Activated CD4-positive, alpha-beta memory T cell treated with anti-CD3 and anti-CD28 coated beads for 36 hours (primary cell): ENCODE measurements at regions not wholly inside any gene's neighbourhood (a gene's known extent, or its start where the extent isn't known, plus 50 kb on each side); places are given as distances from the start of the nearest gene placed in this dataset.

Source experiments
- CTCF ChIA-PET: fragments of 350-600 bp; sonication (Branson Sonifier 250); formaldehyde crosslinking; loops from one replicate; lab custom pipeline; 2021; ENCODE audit warnings: antibody characterized with exemption, inconsistent platforms; lab: Charles Lee
- POLR2A ChIA-PET: fragments of 350-600 bp; sonication (Branson Sonifier 250); formaldehyde crosslinking; loops from one replicate; lab custom pipeline; 2021; ENCODE audit warnings: antibody characterized with exemption; lab: Charles Lee
- DNase-seq: peaks from one replicate; pipeline ENCODE4 v3.0.0-alpha.2; 2020
- H3K27ac Mint-ChIP-seq: one replicate; pipeline ENCODE4 v1.8.0; 2021; ENCODE audit warnings: mixed read lengths
- H3K27me3 Mint-ChIP-seq: one replicate; pipeline ENCODE4 v1.8.0; 2021; ENCODE audit warnings: mixed read lengths
- H3K36me3 Mint-ChIP-seq: one replicate; pipeline ENCODE4 v1.8.0; 2021; ENCODE audit warnings: mixed read lengths
- H3K4me1 Mint-ChIP-seq: one replicate; pipeline ENCODE4 v1.8.0; 2021; ENCODE audit warnings: low read depth, mixed read lengths
- H3K4me3 Mint-ChIP-seq: one replicate; pipeline ENCODE4 v1.8.0; 2021; ENCODE audit warnings: mild to moderate bottlenecking, mixed read lengths
- H3K9me3 Mint-ChIP-seq: one replicate; pipeline ENCODE4 v1.8.0; 2021; ENCODE audit warnings: mixed read lengths
- intact Hi-C: fragments of 100-400 bp; cut with micrococcal nuclease; formaldehyde crosslinking; loops from one replicate; pipeline ENCODE4 v1.15.1; 2023

DNA sequence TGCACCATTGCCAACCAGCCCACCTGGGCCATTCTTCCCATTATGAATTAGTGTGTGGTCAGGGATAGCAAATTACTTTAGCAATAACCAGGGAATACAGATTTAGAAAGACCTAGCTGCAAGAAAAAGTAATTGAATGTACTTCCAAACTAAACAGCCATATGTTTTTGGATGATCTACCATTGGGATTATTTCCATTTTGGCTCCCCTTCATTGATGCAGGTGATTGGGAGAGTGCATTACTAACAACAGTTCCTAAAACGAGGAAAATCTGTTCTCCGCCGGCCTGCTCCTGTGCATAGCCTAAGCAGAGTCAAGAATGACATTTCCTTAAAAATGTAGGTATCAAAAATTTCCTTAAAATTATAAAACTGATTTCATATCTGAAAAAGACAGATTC lies 58.5 kb downstream of the MAIP1 start:
- intact Hi-C loops, result no loop called here
- H3K9me3 Mint-ChIP-seq, result no peaks in the 10 kb centered on the region
- ChIA-PET POLR2A (no interaction called here), CTCF (no interaction called here)
- no peaks in the 10 kb centered on the region for H3K36me3 Mint-ChIP-seq
- no peak overlapping the region for H3K4me3 Mint-ChIP-seq
- no peak overlapping the region for H3K27ac Mint-ChIP-seq
- peaks cover 9% of the 10 kb centered on the region for H3K27me3 Mint-ChIP-seq
- no peak for DNase-seq
- no peaks in the 10 kb centered on the region for H3K4me1 Mint-ChIP-seq

DNA sequence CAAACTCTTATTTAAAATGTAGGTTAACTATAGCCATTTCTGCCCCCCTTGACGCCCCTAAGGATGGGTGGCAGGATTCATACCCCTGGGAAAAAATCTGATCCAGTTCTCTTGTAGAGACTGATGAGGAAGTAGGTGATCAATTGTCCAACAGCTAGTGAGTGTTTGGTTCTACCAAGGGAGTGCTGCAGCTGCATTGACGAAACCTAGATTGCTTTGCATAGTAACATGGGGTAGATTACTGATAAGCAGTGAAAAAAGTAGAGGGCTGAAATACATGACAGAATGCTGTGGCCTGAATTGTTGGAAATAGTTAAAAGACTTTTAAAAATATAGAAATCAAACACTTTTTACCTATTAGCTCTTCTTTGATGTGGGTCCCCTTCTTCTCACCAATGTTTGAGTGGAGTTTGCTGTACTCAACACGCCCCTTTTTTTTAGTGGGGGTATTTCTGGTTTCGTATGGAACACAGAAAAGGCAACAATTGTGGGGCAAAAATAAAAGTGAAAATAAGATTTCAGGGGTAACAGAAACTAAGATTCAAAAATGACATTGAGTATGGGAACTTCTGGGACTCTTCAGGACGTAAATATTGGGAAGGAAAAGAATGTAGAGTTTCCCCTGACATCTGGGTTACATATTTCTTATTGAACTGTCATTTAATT lies 66.2 kb downstream of the MAIP1 start:
- no peaks in the 10 kb centered on the region for H3K36me3 Mint-ChIP-seq
- no peak for DNase-seq
- H3K4me1 Mint-ChIP-seq, result no peaks in the 10 kb centered on the region
- intact Hi-C loops, result no loop called here
- H3K9me3 Mint-ChIP-seq, result no peaks in the 10 kb centered on the region
- POLR2A ChIA-PET, result no interaction called here
- CTCF ChIA-PET, result no interaction called here
- H3K27ac Mint-ChIP-seq, result no peak overlapping the region
- peaks cover 11% of the 10 kb centered on the region for H3K27me3 Mint-ChIP-seq
- H3K4me3 Mint-ChIP-seq, result no peak overlapping the region

DNA sequence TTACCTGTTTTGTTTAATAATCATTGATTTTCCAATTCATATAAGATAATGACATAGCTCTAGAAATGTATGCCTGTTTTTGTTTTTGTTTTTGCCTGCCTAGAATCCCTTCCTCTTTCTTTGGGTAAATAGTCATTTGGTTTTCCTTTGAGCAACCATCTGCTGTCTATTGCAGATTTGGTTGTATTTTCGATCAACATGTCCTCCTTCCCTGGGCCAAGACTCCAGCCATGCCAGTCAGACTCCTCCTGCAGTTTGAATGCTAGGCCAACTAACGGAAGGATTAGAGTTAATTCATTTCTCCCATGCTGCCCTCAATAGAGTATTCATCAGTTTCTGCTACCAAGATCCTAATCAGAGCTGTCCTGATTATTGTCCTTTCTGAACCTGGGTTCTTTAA lies 67.1 kb downstream of the MAIP1 start:
- POLR2A ChIA-PET, result no interaction called here
- CTCF ChIA-PET, result no interaction called here
- no peaks in the 10 kb centered on the region for H3K36me3 Mint-ChIP-seq
- H3K9me3 Mint-ChIP-seq, result no peaks in the 10 kb centered on the region
- H3K27ac Mint-ChIP-seq, result no peak overlapping the region
- H3K27me3 Mint-ChIP-seq, result peaks cover 8% of the 10 kb centered on the region
- H3K4me3 Mint-ChIP-seq, result no peak overlapping the region
- no peaks in the 10 kb centered on the region for H3K4me1 Mint-ChIP-seq
- intact Hi-C loops, result no loop called here
- DNase-seq, result no peak

DNA sequence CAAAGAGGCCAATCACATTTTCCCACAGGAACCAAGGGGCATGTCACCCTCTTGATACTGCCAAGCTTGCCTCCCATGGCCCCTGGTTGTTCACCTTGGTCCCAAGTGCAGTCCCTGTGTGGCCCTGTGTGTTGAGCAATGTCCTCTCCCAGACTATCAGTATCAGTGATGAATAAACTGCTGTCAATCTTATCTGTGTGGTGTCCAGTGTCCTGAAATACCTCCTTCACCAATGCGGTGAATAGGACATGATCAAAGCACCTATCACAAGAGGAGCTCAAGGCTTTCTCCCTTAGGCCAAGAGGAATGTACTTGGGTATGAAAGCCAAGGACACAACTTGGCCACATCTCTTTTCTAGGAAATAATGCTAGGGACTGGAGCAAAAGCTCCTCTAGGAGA lies 68.2 kb downstream of the MAIP1 start:
- DNase-seq, result no peak
- Mint-ChIP-seq H3K9me3 (no peaks in the 10 kb centered on the region), H3K4me3 (no peak overlapping the region), H3K4me1 (no peaks in the 10 kb centered on the region), H3K27ac (no peak overlapping the region), H3K36me3 (no peaks in the 10 kb centered on the region), H3K27me3 (peaks cover 6% of the 10 kb centered on the region)
- CTCF ChIA-PET, result no interaction called here
- intact Hi-C loops, result no loop called here
- POLR2A ChIA-PET, result no interaction called here

DNA sequence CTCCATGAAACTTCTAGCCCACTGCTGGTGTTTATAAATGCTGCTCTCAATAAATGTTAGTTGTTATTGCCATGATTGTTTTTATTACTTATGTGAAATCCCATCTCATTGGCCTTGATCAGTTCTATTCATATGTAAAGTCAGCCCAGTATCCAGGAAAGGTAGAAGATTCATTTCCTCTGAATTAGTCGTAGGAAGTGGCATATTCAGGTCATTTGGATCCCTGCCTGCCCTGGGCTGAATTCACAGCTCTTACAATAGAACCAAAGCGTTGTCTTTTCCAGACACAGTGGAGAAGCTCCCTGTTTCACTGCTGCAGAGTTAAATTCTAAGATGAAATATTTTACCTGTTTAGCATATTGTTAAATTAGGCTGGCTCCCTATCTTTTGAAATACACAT lies 70.3 kb downstream of the MAIP1 start:
- no peak for DNase-seq
- Mint-ChIP-seq H3K36me3 (no peaks in the 10 kb centered on the region), H3K27ac (no peak overlapping the region), H3K27me3 (peaks cover 6% of the 10 kb centered on the region), H3K9me3 (no peaks in the 10 kb centered on the region), H3K4me1 (no peaks in the 10 kb centered on the region), H3K4me3 (no peak overlapping the region)
- ChIA-PET POLR2A (no interaction called here), CTCF (interaction anchor here (0.6 kb wide), 1 partner anchor 459 kb away, joined by 3 read pairs; no protein-coding TSS in a partner anchor)
- intact Hi-C loops, result no loop called here

DNA sequence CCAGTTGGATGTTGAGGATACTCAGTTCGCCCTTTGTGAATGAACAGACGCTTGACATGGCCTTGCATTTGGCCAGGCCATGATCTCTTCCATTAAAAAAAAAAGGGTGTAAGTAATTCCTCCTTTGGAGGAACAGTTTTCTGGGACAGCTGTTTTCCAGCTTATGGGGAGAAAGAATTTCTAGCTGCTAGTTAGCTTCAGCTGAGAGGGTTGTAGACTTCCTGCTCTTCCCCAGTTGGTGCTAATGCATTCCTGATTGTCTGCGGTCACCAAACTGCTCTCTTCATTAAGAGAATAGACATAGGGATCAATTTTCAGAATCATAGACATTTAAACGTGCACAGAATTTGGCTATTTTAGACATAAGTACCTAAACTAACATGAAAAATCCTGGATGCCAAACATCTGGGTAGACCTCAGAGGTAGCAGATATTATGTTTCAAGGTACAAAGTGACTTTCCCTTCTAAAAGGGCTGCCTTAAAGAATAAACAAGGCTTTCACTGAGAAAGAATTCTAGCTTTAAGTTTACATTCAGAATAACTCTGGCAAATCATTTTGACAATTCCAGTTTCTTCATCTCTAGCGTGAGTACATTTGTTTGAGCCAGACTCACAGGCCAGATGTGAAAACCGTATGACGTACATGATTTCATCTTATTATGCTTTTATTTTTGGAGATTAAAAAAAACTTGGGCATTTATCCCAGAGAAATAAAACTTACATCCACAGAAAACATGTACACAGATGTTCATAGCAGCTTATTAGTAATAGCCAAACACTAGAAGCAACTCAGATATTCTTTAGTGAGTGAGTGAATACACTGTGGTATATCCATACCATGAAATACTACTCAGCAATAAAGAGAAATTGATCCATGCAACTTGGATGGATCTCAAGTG lies 71.2 kb downstream of the MAIP1 start:
- Mint-ChIP-seq H3K4me1 (no peaks in the 10 kb centered on the region), H3K27ac (no peak overlapping the region), H3K36me3 (no peaks in the 10 kb centered on the region), H3K4me3 (no peak overlapping the region), H3K9me3 (no peaks in the 10 kb centered on the region), H3K27me3 (peaks cover 3% of the 10 kb centered on the region)
- no peak for DNase-seq
- ChIA-PET CTCF (interaction anchor here (0.6 kb wide), 1 partner anchor 243 kb away, joined by 4 read pairs; no protein-coding TSS in a partner anchor), POLR2A (no interaction called here)
- intact Hi-C loops, result no loop called here

DNA sequence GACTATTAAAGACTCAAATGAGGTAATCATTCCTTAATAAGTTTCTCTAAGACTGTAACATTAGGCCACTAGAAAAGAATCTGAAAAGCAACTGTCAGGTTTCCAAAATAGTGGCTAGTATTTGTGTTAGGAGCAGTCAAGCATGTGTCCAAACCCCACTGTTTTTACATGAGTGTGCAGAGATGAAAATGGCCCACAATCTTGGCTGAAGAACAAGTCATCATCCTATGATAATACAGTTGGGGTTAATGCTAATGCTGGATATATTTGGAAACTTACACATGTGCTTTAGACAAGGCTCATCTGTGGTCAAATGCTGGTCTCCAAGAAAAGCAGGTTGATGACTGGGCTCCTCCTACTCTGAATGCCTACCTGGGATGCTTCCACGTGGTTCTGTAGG lies 73.6 kb downstream of the MAIP1 start:
- no peak overlapping the region for H3K4me3 Mint-ChIP-seq
- CTCF ChIA-PET, result no interaction called here
- POLR2A ChIA-PET, result no interaction called here
- H3K36me3 Mint-ChIP-seq, result no peaks in the 10 kb centered on the region
- peaks cover 3% of the 10 kb centered on the region for H3K27me3 Mint-ChIP-seq
- no peaks in the 10 kb centered on the region for H3K4me1 Mint-ChIP-seq
- intact Hi-C loops, result no loop called here
- DNase-seq, result no peak
- H3K9me3 Mint-ChIP-seq, result no peaks in the 10 kb centered on the region
- H3K27ac Mint-ChIP-seq, result no peak overlapping the region

DNA sequence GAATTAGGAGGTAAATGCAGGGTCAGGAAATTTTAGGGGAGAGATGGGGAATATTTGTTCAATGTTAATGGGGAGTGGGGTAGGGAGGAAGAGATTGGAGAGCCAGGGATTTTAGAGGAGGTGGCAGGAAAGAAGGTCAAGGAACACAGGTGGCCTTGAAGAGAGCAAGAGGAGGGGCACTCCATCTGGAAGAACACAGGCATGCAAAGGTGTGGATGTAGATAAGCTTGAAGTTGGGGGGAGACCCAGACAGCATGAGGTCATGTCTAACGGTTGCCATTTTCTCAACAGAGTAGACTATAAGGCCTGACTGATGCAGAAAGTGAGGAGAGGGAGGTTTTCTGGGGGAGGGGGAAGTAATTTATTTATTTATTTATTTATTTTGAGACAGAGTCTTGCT lies 77.5 kb downstream of the MAIP1 start:
- Mint-ChIP-seq H3K4me1 (no peaks in the 10 kb centered on the region), H3K9me3 (no peaks in the 10 kb centered on the region), H3K36me3 (no peaks in the 10 kb centered on the region), H3K27ac (no peak overlapping the region), H3K4me3 (no peak overlapping the region), H3K27me3 (peaks cover 3% of the 10 kb centered on the region)
- ChIA-PET POLR2A (no interaction called here), CTCF (no interaction called here)
- intact Hi-C loops, result no loop called here
- no peak for DNase-seq

DNA sequence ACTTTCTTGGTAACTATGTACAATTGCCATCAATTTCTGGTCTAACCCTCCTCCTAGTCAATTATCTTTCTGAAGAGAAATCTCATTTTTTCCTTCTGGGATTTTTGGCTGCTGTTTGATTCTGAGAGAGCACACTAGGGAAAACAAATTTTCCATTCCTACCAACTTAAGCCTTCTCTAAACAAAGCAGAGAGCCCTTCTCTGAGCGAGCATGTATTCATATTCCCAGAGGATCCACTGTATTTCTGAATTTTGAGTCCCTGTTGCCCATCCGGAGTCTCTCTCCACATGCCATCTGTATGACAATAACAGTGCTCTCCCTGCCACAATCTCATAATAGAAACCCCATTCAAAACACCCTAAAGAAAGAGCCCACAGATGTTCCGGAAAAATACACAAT lies 78.5 kb downstream of the MAIP1 start:
- intact Hi-C loops, result no loop called here
- no peak overlapping the region for H3K27ac Mint-ChIP-seq
- no peak for DNase-seq
- POLR2A ChIA-PET, result no interaction called here
- H3K36me3 Mint-ChIP-seq, result no peaks in the 10 kb centered on the region
- CTCF ChIA-PET, result no interaction called here
- no peaks in the 10 kb centered on the region for H3K9me3 Mint-ChIP-seq
- H3K27me3 Mint-ChIP-seq, result peaks cover 3% of the 10 kb centered on the region
- H3K4me3 Mint-ChIP-seq, result no peak overlapping the region
- H3K4me1 Mint-ChIP-seq, result no peaks in the 10 kb centered on the region

DNA sequence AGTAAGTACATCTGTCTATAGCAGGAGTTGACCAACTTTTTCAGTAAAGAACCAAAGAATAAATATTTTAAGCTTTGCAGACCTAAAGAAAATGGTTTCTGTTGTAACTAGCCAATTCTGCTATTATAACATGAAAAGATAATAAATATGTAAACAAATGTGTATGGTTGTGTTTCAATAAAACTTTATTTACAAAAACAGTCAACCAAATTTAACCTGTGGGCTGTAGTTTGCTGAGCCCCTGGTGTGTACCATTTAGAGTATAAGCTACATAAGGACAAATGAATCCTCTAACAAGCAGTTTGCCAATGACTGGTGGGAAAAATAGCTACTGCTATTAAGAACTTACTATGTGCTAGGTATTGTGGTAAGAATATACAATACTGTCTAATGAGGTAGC lies 79.4 kb downstream of the MAIP1 start:
- CTCF ChIA-PET, result no interaction called here
- Mint-ChIP-seq H3K27ac (no peak overlapping the region), H3K4me3 (no peak overlapping the region), H3K36me3 (no peaks in the 10 kb centered on the region), H3K27me3 (peaks cover 7% of the 10 kb centered on the region), H3K9me3 (no peaks in the 10 kb centered on the region), H3K4me1 (no peaks in the 10 kb centered on the region)
- intact Hi-C loops, result no loop called here
- POLR2A ChIA-PET, result no interaction called here
- DNase-seq, result no peak

DNA sequence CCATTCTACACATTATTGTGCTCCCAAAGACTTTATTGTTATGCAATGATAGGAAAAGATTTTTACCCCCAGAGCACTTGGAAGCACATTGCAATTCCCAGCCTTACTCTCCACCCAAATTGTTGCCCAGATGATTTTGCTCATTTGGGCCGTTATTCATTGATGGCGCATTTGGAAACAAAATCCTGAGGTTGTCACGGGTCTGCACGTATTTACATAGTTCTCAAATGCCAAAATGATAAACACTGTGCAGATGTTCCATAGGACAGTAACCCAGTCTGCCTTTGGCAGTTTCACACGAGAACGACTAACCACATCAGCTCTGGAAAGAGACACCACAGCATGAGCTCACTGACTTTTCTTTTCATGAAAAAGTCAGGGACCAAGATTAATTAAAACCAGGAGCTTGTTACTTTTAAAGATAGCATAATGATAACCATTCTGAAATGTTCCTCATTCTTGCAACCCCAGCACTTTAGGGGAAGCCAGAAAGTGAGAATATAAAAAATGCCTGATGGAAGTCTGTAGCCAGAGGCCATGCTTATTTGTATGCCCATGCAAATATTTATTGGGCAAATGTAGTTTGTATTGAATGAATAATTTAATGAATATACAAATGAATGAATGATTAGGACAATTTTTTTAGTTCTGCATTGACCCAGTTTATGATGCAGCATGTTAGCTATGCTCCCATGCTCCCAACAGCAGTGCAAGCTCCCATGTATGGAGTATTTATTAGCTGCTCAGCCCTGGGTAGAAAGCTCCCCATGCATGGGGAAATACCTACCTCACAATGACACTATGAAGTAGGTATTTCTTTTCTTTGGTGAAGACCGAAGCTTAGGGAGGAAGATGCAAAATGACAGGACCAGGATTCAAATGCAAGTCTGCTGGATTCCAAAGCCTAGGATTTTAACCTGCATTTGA lies 84.6 kb downstream of the MAIP1 start:
- POLR2A ChIA-PET, result no interaction called here
- H3K4me1 Mint-ChIP-seq, result no peaks in the 10 kb centered on the region
- no peak for DNase-seq
- H3K27ac Mint-ChIP-seq, result no peak overlapping the region
- peaks cover 6% of the 10 kb centered on the region for H3K9me3 Mint-ChIP-seq
- H3K27me3 Mint-ChIP-seq, result peaks cover 8% of the 10 kb centered on the region
- H3K36me3 Mint-ChIP-seq, result no peaks in the 10 kb centered on the region
- intact Hi-C loops, result no loop called here
- CTCF ChIA-PET, result no interaction called here
- no peak overlapping the region for H3K4me3 Mint-ChIP-seq

DNA sequence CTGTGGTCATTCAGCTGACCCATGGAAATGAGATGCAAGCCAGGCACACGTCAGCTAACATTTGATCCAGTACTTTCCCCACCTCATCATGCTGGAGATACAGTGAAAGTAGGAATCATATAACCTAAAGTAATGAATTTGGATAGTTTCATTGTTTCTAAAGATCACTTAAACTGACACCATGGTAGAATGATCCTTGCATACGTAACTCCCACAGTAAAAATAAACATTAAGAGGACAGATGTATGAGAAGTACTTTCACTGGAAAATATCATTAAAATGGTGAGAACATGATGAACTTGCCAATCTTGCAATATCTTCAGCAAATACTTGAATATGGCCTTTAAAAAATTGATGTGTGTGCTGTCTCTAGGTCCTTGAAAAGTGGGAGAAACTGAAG lies 85.4 kb downstream of the MAIP1 start:
- no peak overlapping the region for H3K4me3 Mint-ChIP-seq
- CTCF ChIA-PET, result no interaction called here
- H3K27me3 Mint-ChIP-seq, result peaks cover 8% of the 10 kb centered on the region
- H3K27ac Mint-ChIP-seq, result no peak overlapping the region
- no peak for DNase-seq
- POLR2A ChIA-PET, result no interaction called here
- no peaks in the 10 kb centered on the region for H3K36me3 Mint-ChIP-seq
- intact Hi-C loops, result no loop called here
- H3K9me3 Mint-ChIP-seq, result peaks cover 13% of the 10 kb centered on the region
- no peaks in the 10 kb centered on the region for H3K4me1 Mint-ChIP-seq
